ENCODE measurements at regions not wholly inside any gene's neighbourhood (a gene's known extent, or its start where the extent isn't known, plus 50 kb on each side); places are given as distances from the start of the nearest gene placed in this dataset.

DNA sequence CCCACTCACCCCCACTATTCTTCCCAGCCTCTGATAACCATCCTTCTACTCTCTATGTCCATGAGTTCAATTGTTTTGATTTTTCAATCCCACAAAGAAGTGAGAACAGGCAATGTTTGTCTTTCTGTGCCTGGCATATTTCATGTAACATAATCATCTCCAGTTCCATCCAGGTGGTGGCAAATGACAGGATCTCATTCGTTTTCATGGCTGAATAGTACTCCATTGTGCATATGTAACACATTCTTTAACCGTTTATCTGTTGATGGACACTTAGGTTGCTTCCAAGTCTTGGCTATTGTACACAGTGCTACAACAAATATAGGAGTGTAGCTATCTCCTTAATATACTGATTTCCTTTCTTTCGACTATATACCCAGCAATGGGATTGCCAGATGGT is 169.3 kb upstream of the NFIA start:
- H3K27me3 ChIP-seq (ENCODE audit: insufficient read depth in 3 of 3, low read length in 2 of 3): no peaks in the 10 kb centered on the region
- ATAC-seq (no peak), DNase-seq (no peak)
- H3K9me3 ChIP-seq: no peaks in the 10 kb centered on the region
- TF ChIP-seq, protein P1, sequence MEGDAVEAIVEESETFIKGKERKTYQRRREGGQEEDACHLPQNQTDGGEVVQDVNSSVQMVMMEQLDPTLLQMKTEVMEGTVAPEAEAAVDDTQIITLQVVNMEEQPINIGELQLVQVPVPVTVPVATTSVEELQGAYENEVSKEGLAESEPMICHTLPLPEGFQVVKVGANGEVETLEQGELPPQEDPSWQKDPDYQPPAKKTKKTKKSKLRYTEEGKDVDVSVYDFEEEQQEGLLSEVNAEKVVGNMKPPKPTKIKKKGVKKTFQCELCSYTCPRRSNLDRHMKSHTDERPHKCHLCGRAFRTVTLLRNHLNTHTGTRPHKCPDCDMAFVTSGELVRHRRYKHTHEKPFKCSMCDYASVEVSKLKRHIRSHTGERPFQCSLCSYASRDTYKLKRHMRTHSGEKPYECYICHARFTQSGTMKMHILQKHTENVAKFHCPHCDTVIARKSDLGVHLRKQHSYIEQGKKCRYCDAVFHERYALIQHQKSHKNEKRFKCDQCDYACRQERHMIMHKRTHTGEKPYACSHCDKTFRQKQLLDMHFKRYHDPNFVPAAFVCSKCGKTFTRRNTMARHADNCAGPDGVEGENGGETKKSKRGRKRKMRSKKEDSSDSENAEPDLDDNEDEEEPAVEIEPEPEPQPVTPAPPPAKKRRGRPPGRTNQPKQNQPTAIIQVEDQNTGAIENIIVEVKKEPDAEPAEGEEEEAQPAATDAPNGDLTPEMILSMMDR (IDR thresholded peaks at IDR 0.05): no peak
- peaks cover 16% of the 10 kb centered on the region for H3K4me1 ChIP-seq
- no peak overlapping the region for H3K4me3 ChIP-seq
- 52 to 79% (median 75%) methylated on average over 3 of the region's 3 CpGs for WGBS, 3 donors
- H3K27ac ChIP-seq: no peak overlapping the region
- H3K36me3 ChIP-seq (ENCODE audit: insufficient read depth in 1 of 2, low read depth in 1 of 2): no peaks in the 10 kb centered on the region
- intact Hi-C loops (cut with DNase I): no loop called here

DNA sequence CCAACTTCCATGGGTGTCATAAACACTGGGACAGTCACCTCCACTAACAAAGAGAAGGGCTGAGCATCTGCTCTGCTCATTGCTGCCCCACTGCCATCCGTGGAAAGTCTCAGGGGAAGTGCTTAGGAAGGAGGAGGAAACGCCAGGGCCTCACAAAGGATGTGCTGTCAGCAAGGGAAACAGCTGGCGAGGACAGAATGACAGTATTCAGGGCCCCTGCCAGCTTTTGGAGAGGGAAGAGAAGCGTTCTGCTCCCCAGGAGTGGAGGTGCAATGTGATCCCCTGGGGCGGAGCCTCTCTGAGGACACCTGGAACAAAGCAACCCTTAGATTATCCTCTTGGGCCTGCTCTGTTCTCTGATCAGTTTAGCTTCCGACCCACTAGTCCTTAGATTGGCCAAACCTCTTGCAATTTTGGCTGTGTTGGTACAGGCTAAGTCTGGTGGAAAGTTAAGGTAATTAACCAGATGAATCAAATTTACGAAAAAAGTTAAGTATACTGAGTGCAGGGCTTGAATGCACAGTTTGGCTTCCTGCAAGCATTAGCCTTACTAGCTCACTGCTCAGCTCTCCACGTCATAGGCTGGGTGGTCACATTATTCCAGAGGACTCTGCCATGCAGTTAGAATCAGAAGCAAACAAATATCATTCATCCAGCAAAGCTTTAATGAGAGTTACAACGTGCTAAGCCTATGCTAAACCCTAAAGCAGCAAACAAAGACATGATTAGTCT is 170.2 kb upstream of the NFIA start:
- no peaks in the 10 kb centered on the region for H3K9me3 ChIP-seq
- no peaks in the 10 kb centered on the region for H3K36me3 ChIP-seq (ENCODE audit: insufficient read depth in 1 of 2, low read depth in 1 of 2)
- TF ChIP-seq, protein P1 (IDR thresholded peaks at IDR 0.05): no peak
- H3K27ac ChIP-seq: peak overlapping the region; percentile 70
- WGBS, 3 donors: 12 to 17% (median 14%) methylated on average over 9 of the region's 9 CpGs
- H3K4me1 ChIP-seq: peaks cover 16% of the 10 kb centered on the region
- no peaks in the 10 kb centered on the region for H3K27me3 ChIP-seq (ENCODE audit: insufficient read depth in 3 of 3, low read length in 2 of 3)
- ATAC-seq (peak; percentile 88 to 96 (median 95)), DNase-seq (peak; percentile 61 to 66)
- no peak overlapping the region for H3K4me3 ChIP-seq
- intact Hi-C loops (cut with DNase I): no loop called here

DNA sequence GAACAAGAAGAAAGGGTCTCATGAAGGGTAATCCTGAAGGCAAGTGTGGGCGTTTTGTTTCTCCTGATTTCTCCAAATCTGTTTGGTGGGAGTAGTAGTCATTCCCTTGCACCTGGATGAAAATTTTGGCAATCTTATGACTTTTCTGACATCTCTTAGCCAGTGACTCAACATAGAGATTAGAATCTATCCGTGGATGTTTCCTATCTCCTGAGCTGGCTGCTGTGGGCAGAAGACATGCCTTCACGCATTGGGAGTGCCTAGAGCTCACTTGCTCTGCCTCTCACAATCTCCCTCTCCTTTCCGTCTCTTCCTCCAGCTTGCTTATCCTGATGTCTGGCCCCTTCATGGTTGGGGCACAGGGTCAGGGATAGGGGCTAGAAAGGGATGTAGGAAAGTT is 174.2 kb upstream of the NFIA start:
- intact Hi-C loops (cut with DNase I): no loop called here
- ATAC-seq (no peak), DNase-seq (no peak)
- TF ChIP-seq, protein P1 (IDR thresholded peaks at IDR 0.05): no peak
- WGBS, 3 donors: 68 to 82% (median 72%) methylated on average over 4 of the region's 4 CpGs
- Histone ChIP-seq H3K27me3 (ENCODE audit: insufficient read depth in 3 of 3, low read length in 2 of 3) (no peaks in the 10 kb centered on the region), H3K9me3 (no peaks in the 10 kb centered on the region), H3K27ac (no peak overlapping the region), H3K4me1 (peaks cover 52% of the 10 kb centered on the region), H3K4me3 (no peak overlapping the region), H3K36me3 (ENCODE audit: insufficient read depth in 1 of 2, low read depth in 1 of 2) (no peaks in the 10 kb centered on the region)

DNA sequence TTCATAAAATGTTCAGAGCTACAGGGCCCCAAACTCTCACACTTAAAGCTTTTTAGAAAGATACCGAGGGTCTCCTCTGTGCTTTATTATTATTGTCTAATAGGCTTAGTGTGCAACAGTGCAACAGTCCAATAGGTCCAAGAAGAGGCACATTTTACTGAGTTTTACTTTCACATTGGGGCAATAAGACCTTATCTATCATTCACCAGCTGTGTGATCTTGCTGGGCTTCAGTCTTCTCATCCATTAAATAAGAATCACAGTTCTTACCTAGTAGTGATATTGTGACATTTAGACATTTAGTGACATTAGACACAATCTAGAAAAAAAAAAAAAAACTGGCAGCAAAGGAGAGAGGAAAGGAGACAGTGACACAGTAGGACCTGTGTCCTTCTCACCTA is 175.8 kb upstream of the NFIA start:
- Histone ChIP-seq H3K27ac (no peak overlapping the region), H3K4me1 (peaks cover 52% of the 10 kb centered on the region), H3K27me3 (ENCODE audit: insufficient read depth in 3 of 3, low read length in 2 of 3) (no peaks in the 10 kb centered on the region), H3K4me3 (no peak overlapping the region), H3K36me3 (ENCODE audit: insufficient read depth in 1 of 2, low read depth in 1 of 2) (no peaks in the 10 kb centered on the region), H3K9me3 (no peaks in the 10 kb centered on the region)
- ATAC-seq (no peak), DNase-seq (no peak)
- intact Hi-C loops (cut with DNase I): no loop called here
- WGBS, 3 donors: 94 to 97% (median 96%) methylated on average over 1 of the region's 1 CpG
- TF ChIP-seq, protein P1 (IDR thresholded peaks at IDR 0.05): no peak

DNA sequence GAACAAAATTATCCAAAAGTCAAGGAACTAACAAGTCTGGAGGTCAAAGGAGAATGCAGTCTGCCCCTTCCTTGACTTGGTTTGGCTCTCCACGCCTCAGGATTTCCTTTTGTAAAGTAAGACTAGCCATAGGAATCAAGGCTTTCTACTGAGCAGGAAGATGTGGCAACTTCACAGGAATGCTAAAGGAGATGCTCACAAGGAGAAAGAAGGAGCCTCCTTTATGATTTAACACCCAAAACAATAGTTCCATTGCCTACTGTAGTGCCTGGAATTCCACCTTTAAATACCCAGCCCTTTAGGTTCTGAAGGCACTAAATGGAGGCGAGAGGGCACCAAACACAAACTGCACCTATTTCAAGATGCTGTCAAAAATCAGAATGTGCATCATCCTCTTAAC is 176.3 kb upstream of the NFIA start:
- DNase-seq (no peak), ATAC-seq (no peak)
- TF ChIP-seq, protein P1 (IDR thresholded peaks at IDR 0.05): no peak
- no peaks in the 10 kb centered on the region for H3K9me3 ChIP-seq
- no peak overlapping the region for H3K4me3 ChIP-seq
- 83 to 98% (median 94%) methylated on average over 2 of the region's 2 CpGs for WGBS, 3 donors
- H3K27ac ChIP-seq: no peak overlapping the region
- peaks cover 48% of the 10 kb centered on the region for H3K4me1 ChIP-seq
- intact Hi-C loops (cut with DNase I): no loop called here
- H3K27me3 ChIP-seq (ENCODE audit: insufficient read depth in 3 of 3, low read length in 2 of 3): no peaks in the 10 kb centered on the region
- H3K36me3 ChIP-seq (ENCODE audit: insufficient read depth in 1 of 2, low read depth in 1 of 2): no peaks in the 10 kb centered on the region

All from psoas muscle (tissue), 7 donors.